ENCODE measurements at regions not wholly inside any gene's neighbourhood (a gene's known extent, or its start where the extent isn't known, plus 50 kb on each side); places are given as distances from the start of the nearest gene placed in this dataset.

DNA sequence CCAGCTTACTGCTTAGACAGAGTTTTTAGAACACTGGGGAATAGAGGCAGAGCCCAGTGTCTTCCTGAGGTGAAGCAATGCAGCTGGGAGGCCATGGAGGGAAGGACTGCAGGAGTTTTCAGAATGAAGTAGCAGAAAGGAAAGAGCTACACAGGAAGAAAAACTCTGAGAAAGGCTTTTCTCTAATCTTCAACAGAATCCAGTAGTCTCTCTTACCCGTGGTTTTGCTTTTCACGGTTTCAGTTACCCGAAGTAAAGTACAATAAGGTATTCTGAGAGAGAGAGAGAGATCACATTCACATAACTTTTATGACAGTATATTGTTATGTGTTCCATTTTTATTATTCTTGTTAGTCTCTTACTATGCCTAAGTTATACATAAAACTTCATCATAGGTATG lies 761.6 kb downstream of the BCL11B start:
- Histone ChIP-seq H2AFZ (ENCODE audit: low read depth, low read length) (no peak overlapping the region), H3K4me3 (replicated peaks in 1 of 3; ENCODE audit: insufficient read depth in 1 of 3, low read depth in 1 of 3, low read length in 3 of 3) (no peak overlapping the region), H3K9me1 (replicated peaks; ENCODE audit: control insufficient read depth, extremely low read depth, insufficient read depth, low read length) (no peaks in the 10 kb centered on the region), H3K4me2 (ENCODE audit: insufficient read depth, low read length) (no peak overlapping the region), H3K27me3 (ENCODE audit: control insufficient read depth in 2 of 2, insufficient read depth in 2 of 2, low read length in 2 of 2) (no peaks in the 10 kb centered on the region), H3K27ac (ENCODE audit: insufficient read depth, low read depth, low read length) (no peak overlapping the region), H3K4me1 (ENCODE audit: control insufficient read depth, extremely low read depth, insufficient read depth, low read length) (no peaks in the 10 kb centered on the region), H3K9ac (replicated peaks; ENCODE audit: extremely low read depth, insufficient read depth, low read length) (no peak overlapping the region), H4K20me1 (replicated peaks; ENCODE audit: control insufficient read depth, extremely low read depth, insufficient read depth, low read length) (no peaks in the 10 kb centered on the region), H3K79me2 (ENCODE audit: control insufficient read depth, insufficient read depth, low read length) (no peaks in the 10 kb centered on the region), H3K9me3 (replicated peaks; ENCODE audit: control insufficient read depth, insufficient read depth, low read length) (no peaks in the 10 kb centered on the region), H3K36me3 (ENCODE audit: control insufficient read depth in 2 of 2, extremely low read depth in 1 of 2, insufficient read depth in 2 of 2, low read length in 2 of 2) (no peaks in the 10 kb centered on the region)
- POLR2A ChIA-PET = no interaction called here
- FAIRE-seq = no peak
- no peak for DNase-seq (ENCODE audit: low read depth, low spot score)
- CTCF ChIA-PET = no interaction called here
- dilution Hi-C loops (cut with MboI; ENCODE audit: extremely low pct_ligation_motif_present, low sequenced_read_pairs) (no loop called here), intact Hi-C loops (cut with micrococcal nuclease) (no loop called here)
- no peak for TF ChIP-seq POLR2A (IDR thresholded peaks at IDR 0.05; ENCODE audit: low read depth, low read length)
- TF ChIP-seq MYC (IDR thresholded peaks at IDR 0.05; ENCODE audit: low read depth, low read length) = no peak
- no peak for TF ChIP-seq EZH2 (IDR thresholded peaks at IDR 0.05; ENCODE audit: borderline replicate concordance, low read depth, low read length, severe bottlenecking)
- TF ChIP-seq, protein P1, sequence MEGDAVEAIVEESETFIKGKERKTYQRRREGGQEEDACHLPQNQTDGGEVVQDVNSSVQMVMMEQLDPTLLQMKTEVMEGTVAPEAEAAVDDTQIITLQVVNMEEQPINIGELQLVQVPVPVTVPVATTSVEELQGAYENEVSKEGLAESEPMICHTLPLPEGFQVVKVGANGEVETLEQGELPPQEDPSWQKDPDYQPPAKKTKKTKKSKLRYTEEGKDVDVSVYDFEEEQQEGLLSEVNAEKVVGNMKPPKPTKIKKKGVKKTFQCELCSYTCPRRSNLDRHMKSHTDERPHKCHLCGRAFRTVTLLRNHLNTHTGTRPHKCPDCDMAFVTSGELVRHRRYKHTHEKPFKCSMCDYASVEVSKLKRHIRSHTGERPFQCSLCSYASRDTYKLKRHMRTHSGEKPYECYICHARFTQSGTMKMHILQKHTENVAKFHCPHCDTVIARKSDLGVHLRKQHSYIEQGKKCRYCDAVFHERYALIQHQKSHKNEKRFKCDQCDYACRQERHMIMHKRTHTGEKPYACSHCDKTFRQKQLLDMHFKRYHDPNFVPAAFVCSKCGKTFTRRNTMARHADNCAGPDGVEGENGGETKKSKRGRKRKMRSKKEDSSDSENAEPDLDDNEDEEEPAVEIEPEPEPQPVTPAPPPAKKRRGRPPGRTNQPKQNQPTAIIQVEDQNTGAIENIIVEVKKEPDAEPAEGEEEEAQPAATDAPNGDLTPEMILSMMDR (IDR thresholded peaks at IDR 0.05; ENCODE audit: extremely low read depth in 1 of 2, insufficient read depth in 1 of 2, low read depth in 1 of 2, low read length in 2 of 2) = no peak
- BruUV-seq (replicated peaks) = no TSS peak

DNA sequence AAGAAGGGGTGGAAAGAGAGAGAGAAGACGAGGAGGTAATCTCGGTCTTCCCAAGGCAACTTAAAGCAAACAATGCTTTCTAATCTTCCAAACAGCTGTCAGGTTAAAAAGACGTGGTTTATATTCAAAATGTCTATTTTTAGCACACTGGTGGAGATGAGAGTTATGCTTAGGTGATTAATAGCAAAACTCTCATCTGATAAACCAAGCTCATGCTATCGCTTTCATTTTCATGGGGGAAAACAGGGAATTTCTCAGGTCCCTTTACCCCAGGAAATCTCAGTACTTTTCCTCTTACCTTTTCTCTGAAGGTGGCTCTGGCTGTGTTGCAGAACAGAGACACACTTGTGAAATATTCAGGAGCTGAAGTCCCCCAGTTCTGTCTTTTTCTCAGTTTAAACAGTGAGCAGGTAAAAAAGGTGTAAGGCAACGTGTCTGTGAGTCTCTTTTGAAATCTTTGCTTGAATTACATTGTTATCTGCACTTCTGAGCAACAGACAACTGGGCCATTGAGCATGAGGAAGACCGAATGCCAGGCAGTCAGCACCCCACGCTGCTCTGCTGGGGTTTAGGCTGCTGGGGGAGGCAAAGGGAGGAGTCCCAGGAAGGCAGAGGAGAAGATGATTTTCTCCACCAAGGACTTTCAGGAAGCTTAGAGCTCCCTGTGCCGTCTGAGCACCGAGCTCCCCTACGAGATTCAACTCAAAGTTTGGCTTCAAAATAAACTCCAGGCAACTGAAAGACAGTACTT lies 759.3 kb downstream of the BCL11B start:
- Histone ChIP-seq H3K27me3 (ENCODE audit: control insufficient read depth in 2 of 2, insufficient read depth in 2 of 2, low read length in 2 of 2) (no peaks in the 10 kb centered on the region), H3K4me1 (ENCODE audit: control insufficient read depth, extremely low read depth, insufficient read depth, low read length) (no peaks in the 10 kb centered on the region), H2AFZ (ENCODE audit: low read depth, low read length) (no peak overlapping the region), H3K9me3 (replicated peaks; ENCODE audit: control insufficient read depth, insufficient read depth, low read length) (no peaks in the 10 kb centered on the region), H3K79me2 (ENCODE audit: control insufficient read depth, insufficient read depth, low read length) (no peaks in the 10 kb centered on the region), H3K9me1 (replicated peaks; ENCODE audit: control insufficient read depth, extremely low read depth, insufficient read depth, low read length) (no peaks in the 10 kb centered on the region), H3K9ac (replicated peaks; ENCODE audit: extremely low read depth, insufficient read depth, low read length) (no peak overlapping the region), H4K20me1 (replicated peaks; ENCODE audit: control insufficient read depth, extremely low read depth, insufficient read depth, low read length) (no peaks in the 10 kb centered on the region), H3K36me3 (ENCODE audit: control insufficient read depth in 2 of 2, extremely low read depth in 1 of 2, insufficient read depth in 2 of 2, low read length in 2 of 2) (no peaks in the 10 kb centered on the region), H3K4me3 (replicated peaks in 1 of 3; ENCODE audit: insufficient read depth in 1 of 3, low read depth in 1 of 3, low read length in 3 of 3) (no peak overlapping the region), H3K4me2 (ENCODE audit: insufficient read depth, low read length) (no peak overlapping the region), H3K27ac (ENCODE audit: insufficient read depth, low read depth, low read length) (no peak overlapping the region)
- TF ChIP-seq MYC (IDR thresholded peaks at IDR 0.05; ENCODE audit: low read depth, low read length) (no peak), POLR2A (IDR thresholded peaks at IDR 0.05; ENCODE audit: low read depth, low read length) (no peak), POLR2AphosphoS5 (IDR thresholded peaks at IDR 0.05; ENCODE audit: insufficient read depth, low read depth, low read length) (no peak), EZH2 (IDR thresholded peaks at IDR 0.05; ENCODE audit: borderline replicate concordance, low read depth, low read length, severe bottlenecking) (no peak), GATA2 (IDR thresholded peaks at IDR 0.05; ENCODE audit: insufficient read depth, insufficient read length, low read depth, low read length) (no peak), JUN (IDR thresholded peaks at IDR 0.05; ENCODE audit: borderline replicate concordance, insufficient read depth, insufficient read length, low read depth) (no peak), FOS (IDR thresholded peaks at IDR 0.05; ENCODE audit: borderline replicate concordance, insufficient read depth, low read length) (no peak)
- TF ChIP-seq, protein P1 (IDR thresholded peaks at IDR 0.05; ENCODE audit: extremely low read depth in 1 of 2, insufficient read depth in 1 of 2, low read depth in 1 of 2, low read length in 2 of 2) = no peak
- TF ChIP-seq, protein P2, sequence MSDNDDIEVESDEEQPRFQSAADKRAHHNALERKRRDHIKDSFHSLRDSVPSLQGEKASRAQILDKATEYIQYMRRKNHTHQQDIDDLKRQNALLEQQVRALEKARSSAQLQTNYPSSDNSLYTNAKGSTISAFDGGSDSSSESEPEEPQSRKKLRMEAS (IDR thresholded peaks at IDR 0.05; ENCODE audit: insufficient read depth, insufficient read length) = no peak
- intact Hi-C loops (cut with micrococcal nuclease) = no loop called here
- dilution Hi-C loops (cut with MboI; ENCODE audit: extremely low pct_ligation_motif_present, low sequenced_read_pairs) = no loop called here
- ChIA-PET CTCF (no interaction called here), POLR2A (no interaction called here)
- no TSS peak for BruUV-seq (replicated peaks)
- FAIRE-seq (no peak), DNase-seq (ENCODE audit: low read depth, low spot score) (no peak)
